Naive thymus-derived CD4-positive, alpha-beta T cell (primary cell): ENCODE measurements at regions not wholly inside any gene's neighbourhood (a gene's known extent, or its start where the extent isn't known, plus 50 kb on each side); places are given as distances from the start of the nearest gene placed in this dataset.

ENCODE experiments used
- ATAC-seq: fragments of 150-1000 bp; cut with Tn5 transposase; 2 replicates; pipeline ENCODE4 v1.10.0; 2021; ENCODE audit warnings: mild to moderate bottlenecking, moderate library complexity
- CTCF ChIA-PET: fragments of 350-600 bp; sonication (Branson Sonifier 250); formaldehyde crosslinking; loops from one replicate; lab custom pipeline; 2021; ENCODE audit warnings: antibody characterized with exemption; lab: Charles Lee
- POLR2A ChIA-PET: fragments of 350-600 bp; sonication (Branson Sonifier 250); formaldehyde crosslinking; loops from one replicate; lab custom pipeline; 2021; ENCODE audit warnings: antibody characterized with exemption, inconsistent platforms; lab: Charles Lee
- DNase-seq, 9 donors: peaks; one replicate each; pipeline versions ENCODE4 v3.0.0 to v3.0.0-alpha.2; 2020 to 2022; ENCODE audit warnings: mixed read lengths in 1 of 9
- H3K27ac ChIP-seq: one replicate; pipeline ENCODE4 v1.7.0; 2013; ENCODE audit warnings: mild to moderate bottlenecking, low read depth, low read length, moderate library complexity
- H3K27me3 ChIP-seq, 2 donors: one replicate each; pipeline ENCODE4 v1.7.0; 2013; ENCODE audit warnings: low read length in 2 of 2, mild to moderate bottlenecking in 2 of 2, moderate library complexity in 2 of 2; ENCODE audit not compliant: control insufficient read depth in 2 of 2, insufficient read depth in 2 of 2
- H3K36me3 ChIP-seq, 3 experiments: 1 replicate in 2 of 3; 2 replicates in 1 of 3; pipeline ENCODE4 v1.7.0; 2013; ENCODE audit warnings: low read length in 3 of 3, mild to moderate bottlenecking in 3 of 3, moderate library complexity in 1 of 3; ENCODE audit not compliant: insufficient read depth in 3 of 3, control insufficient read depth in 2 of 3
- H3K4me1 ChIP-seq, 2 donors: one replicate each; pipeline ENCODE4 v1.7.0; 2013; ENCODE audit warnings: low read length in 2 of 2, mild to moderate bottlenecking in 2 of 2, moderate library complexity in 1 of 2; ENCODE audit not compliant: control insufficient read depth in 2 of 2, insufficient read depth in 2 of 2
- H3K4me3 ChIP-seq: 2 replicates; pipeline ENCODE4 v1.7.0; 2013; ENCODE audit warnings: mild to moderate bottlenecking, low read length
- H3K9me3 ChIP-seq, 3 experiments: 1 replicate in 2 of 3; 2 replicates in 1 of 3; pipeline ENCODE4 v1.7.0; 2013; ENCODE audit warnings: low read length in 3 of 3; ENCODE audit not compliant: control insufficient read depth in 2 of 3
- H3K27ac Mint-ChIP-seq, 9 donors: one replicate each; pipeline ENCODE4 v1.8.0; 2020 to 2022; ENCODE audit warnings: mixed read lengths in 9 of 9, mild to moderate bottlenecking in 8 of 9, moderate library complexity in 5 of 9, inconsistent platforms in 2 of 9
- H3K27me3 Mint-ChIP-seq, 5 donors: one replicate each; pipeline ENCODE4 v1.8.0; 2021 to 2022; ENCODE audit warnings: mixed read lengths in 5 of 5, mild to moderate bottlenecking in 1 of 5
- H3K36me3 Mint-ChIP-seq, 5 donors: one replicate each; pipeline ENCODE4 v1.8.0; 2020 to 2022; ENCODE audit warnings: mixed read lengths in 5 of 5, mild to moderate bottlenecking in 3 of 5, inconsistent platforms in 1 of 5
- H3K4me1 Mint-ChIP-seq, 7 donors: one replicate each; pipeline ENCODE4 v1.8.0; 2020 to 2022; ENCODE audit warnings: mixed read lengths in 7 of 7, mild to moderate bottlenecking in 3 of 7, inconsistent platforms in 1 of 7
- H3K4me3 Mint-ChIP-seq, 10 donors: one replicate each; pipeline ENCODE4 v1.8.0; 2020 to 2022; ENCODE audit warnings: mild to moderate bottlenecking in 10 of 10, mixed read lengths in 10 of 10, moderate library complexity in 6 of 10, inconsistent platforms in 2 of 10
- H3K9me3 Mint-ChIP-seq, 11 donors: one replicate each; pipeline ENCODE4 v1.8.0; 2020 to 2022; ENCODE audit warnings: mixed read lengths in 11 of 11, mild to moderate bottlenecking in 4 of 11, inconsistent platforms in 1 of 11, moderate library complexity in 1 of 11
- intact Hi-C, 2 donors: fragments of 100-400 bp; cut with micrococcal nuclease; formaldehyde crosslinking; loops; one replicate each; pipeline ENCODE4 v1.15.1; 2023

GRCh38 chr4:112848911-112849310 is 200.5 kb upstream of the ANK2 start:
- intact Hi-C loops: no loop called here
- Mint-ChIP-seq H3K4me3 (no peak overlapping the region), H3K27me3 (peaks cover under 1 to 16% (median 11%) of the 10 kb centered on the region in 5 donors), H3K4me1 (peaks cover 0 to 4% (median 0%) of the 10 kb centered on the region in 7 donors), H3K9me3 (peaks cover 0 to 9% (median 1%) of the 10 kb centered on the region in 11 donors), H3K27ac (no peak overlapping the region), H3K36me3 (no peaks in the 10 kb centered on the region)
- H3K4me1 ChIP-seq: no peaks in the 10 kb centered on the region
- H3K27ac ChIP-seq: no peak overlapping the region
- no peak overlapping the region for H3K4me3 ChIP-seq
- H3K9me3 ChIP-seq: no peaks in the 10 kb centered on the region
- H3K36me3 ChIP-seq: no peaks in the 10 kb centered on the region
- ATAC-seq (no peak), DNase-seq (no peak)
- no peaks in the 10 kb centered on the region for H3K27me3 ChIP-seq
- ChIA-PET CTCF (no interaction called here), POLR2A (no interaction called here)

GRCh38 chr4:112852601-112853000 is 196.9 kb upstream of the ANK2 start:
- H3K36me3 Mint-ChIP-seq: no peaks in the 10 kb centered on the region
- Histone ChIP-seq H3K36me3 (no peaks in the 10 kb centered on the region), H3K4me3 (no peak overlapping the region), H3K9me3 (no peaks in the 10 kb centered on the region), H3K27ac (no peak overlapping the region), H3K27me3 (no peaks in the 10 kb centered on the region), H3K4me1 (no peaks in the 10 kb centered on the region)
- no peak for DNase-seq
- no peak overlapping the region for H3K4me3 Mint-ChIP-seq
- ATAC-seq: no peak
- ChIA-PET POLR2A (no interaction called here), CTCF (no interaction called here)
- peaks cover 0 to 19% (median 9%) of the 10 kb centered on the region in 5 donors for H3K27me3 Mint-ChIP-seq
- H3K9me3 Mint-ChIP-seq: peaks cover 0 to 4% (median 0%) of the 10 kb centered on the region in 11 donors
- H3K27ac Mint-ChIP-seq: no peak overlapping the region
- no peaks in the 10 kb centered on the region for H3K4me1 Mint-ChIP-seq
- intact Hi-C loops: no loop called here

GRCh38 chr4:112853662-112854256 is 195.7 kb upstream of the ANK2 start:
- H3K4me3 ChIP-seq: no peak overlapping the region
- DNase-seq (no peak), ATAC-seq (no peak)
- Mint-ChIP-seq H3K9me3 (peaks cover 0 to 4% (median 0%) of the 10 kb centered on the region in 11 donors), H3K4me1 (no peaks in the 10 kb centered on the region), H3K27ac (no peak overlapping the region), H3K36me3 (no peaks in the 10 kb centered on the region), H3K27me3 (peaks cover 2 to 19% (median 9%) of the 10 kb centered on the region in 5 donors), H3K4me3 (no peak overlapping the region)
- no peaks in the 10 kb centered on the region for H3K4me1 ChIP-seq
- H3K36me3 ChIP-seq: no peaks in the 10 kb centered on the region
- ChIA-PET CTCF (no interaction called here), POLR2A (no interaction called here)
- no peaks in the 10 kb centered on the region for H3K9me3 ChIP-seq
- no peaks in the 10 kb centered on the region for H3K27me3 ChIP-seq
- intact Hi-C loops: no loop called here
- H3K27ac ChIP-seq: no peak overlapping the region

DNA sequence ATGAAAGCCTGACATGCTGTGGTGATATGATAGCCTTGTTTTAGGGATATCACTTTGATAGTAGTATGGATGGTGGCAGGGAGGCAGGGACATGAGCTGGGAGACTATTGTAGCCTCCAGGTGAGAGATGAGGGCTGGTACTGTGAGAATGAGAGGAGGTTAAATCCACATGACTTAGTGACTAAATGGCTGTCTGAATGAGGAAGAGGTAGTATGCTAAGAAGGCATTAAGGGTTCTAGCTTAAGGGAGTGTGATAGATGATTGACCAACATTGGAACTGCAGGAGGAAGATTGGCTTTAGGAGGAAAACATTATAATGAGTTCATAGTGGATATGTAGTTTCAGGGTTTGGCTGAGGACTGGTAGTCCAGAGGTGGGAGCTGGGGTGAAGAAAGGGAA is 195.0 kb upstream of the ANK2 start:
- no peaks in the 10 kb centered on the region for H3K4me1 ChIP-seq
- H3K27me3 Mint-ChIP-seq: peaks cover 4 to 19% (median 11%) of the 10 kb centered on the region in 5 donors
- H3K9me3 Mint-ChIP-seq: peaks cover 0 to 4% (median 0%) of the 10 kb centered on the region in 11 donors
- no peaks in the 10 kb centered on the region for H3K9me3 ChIP-seq
- no peaks in the 10 kb centered on the region for H3K27me3 ChIP-seq
- ATAC-seq (no peak), DNase-seq (no peak)
- no peaks in the 10 kb centered on the region for H3K36me3 Mint-ChIP-seq
- ChIA-PET CTCF (no interaction called here), POLR2A (no interaction called here)
- H3K4me3 ChIP-seq: no peak overlapping the region
- no peaks in the 10 kb centered on the region for H3K36me3 ChIP-seq
- H3K27ac Mint-ChIP-seq: no peak overlapping the region
- no peak overlapping the region for H3K4me3 Mint-ChIP-seq
- no peak overlapping the region for H3K27ac ChIP-seq
- H3K4me1 Mint-ChIP-seq: no peaks in the 10 kb centered on the region
- intact Hi-C loops: no loop called here

DNA sequence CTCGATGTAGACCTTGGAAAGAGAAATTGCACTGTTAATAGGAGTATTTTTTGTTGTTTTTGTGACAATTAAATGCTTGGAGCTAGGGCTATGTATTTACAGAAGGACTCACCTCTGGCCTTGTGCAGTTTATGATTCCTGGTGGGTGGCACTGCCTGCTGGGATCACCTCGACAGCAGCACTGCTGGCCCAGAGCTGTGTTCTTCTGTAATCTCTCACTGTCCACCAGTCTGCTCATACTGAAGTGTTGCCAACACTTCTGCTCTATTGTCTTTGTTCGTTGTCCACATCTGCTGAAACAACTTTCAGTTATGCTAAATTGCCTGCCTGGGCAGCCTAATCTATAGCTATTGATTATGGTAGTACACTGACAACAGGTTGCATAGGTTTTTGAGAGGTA is 194.4 kb upstream of the ANK2 start:
- H3K4me3 Mint-ChIP-seq: no peak overlapping the region
- POLR2A ChIA-PET: no interaction called here
- no peaks in the 10 kb centered on the region for H3K36me3 Mint-ChIP-seq
- intact Hi-C loops: no loop called here
- DNase-seq (no peak), ATAC-seq (no peak)
- Histone ChIP-seq H3K4me3 (no peak overlapping the region), H3K27me3 (no peaks in the 10 kb centered on the region), H3K4me1 (no peaks in the 10 kb centered on the region), H3K9me3 (no peaks in the 10 kb centered on the region), H3K36me3 (no peaks in the 10 kb centered on the region), H3K27ac (no peak overlapping the region)
- H3K4me1 Mint-ChIP-seq: no peaks in the 10 kb centered on the region
- H3K9me3 Mint-ChIP-seq: peaks cover 0 to 4% (median 0%) of the 10 kb centered on the region in 11 donors
- CTCF ChIA-PET: no interaction called here
- H3K27ac Mint-ChIP-seq: no peak overlapping the region
- peaks cover 7 to 22% (median 14%) of the 10 kb centered on the region in 5 donors for H3K27me3 Mint-ChIP-seq

DNA sequence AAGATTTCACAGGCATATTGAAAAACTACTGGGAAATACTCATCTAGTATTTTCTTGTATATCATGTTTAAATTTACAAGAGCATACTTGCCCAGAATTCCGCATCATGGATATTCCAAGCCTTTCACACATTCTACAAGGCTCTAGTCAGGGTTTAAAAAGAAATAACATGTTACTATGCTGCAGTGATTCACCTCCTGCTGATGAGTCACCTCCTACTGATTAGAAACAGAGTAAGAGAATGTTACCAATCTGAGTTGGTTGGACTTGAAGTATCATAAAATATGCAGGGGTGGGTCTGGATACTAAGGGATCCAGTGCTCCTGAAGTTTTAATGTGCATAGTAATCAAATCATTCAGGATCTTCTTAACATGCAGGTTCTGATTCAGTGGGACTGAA is 192.0 kb upstream of the ANK2 start:
- ChIA-PET POLR2A (no interaction called here), CTCF (no interaction called here)
- Mint-ChIP-seq H3K9me3 (no peaks in the 10 kb centered on the region), H3K4me3 (no peak overlapping the region), H3K36me3 (no peaks in the 10 kb centered on the region), H3K27me3 (peaks cover 9 to 22% (median 14%) of the 10 kb centered on the region in 5 donors), H3K27ac (no peak overlapping the region), H3K4me1 (no peaks in the 10 kb centered on the region)
- intact Hi-C loops: no loop called here
- Histone ChIP-seq H3K36me3 (no peaks in the 10 kb centered on the region), H3K9me3 (no peaks in the 10 kb centered on the region), H3K27ac (no peak overlapping the region), H3K27me3 (no peaks in the 10 kb centered on the region), H3K4me3 (no peak overlapping the region), H3K4me1 (no peaks in the 10 kb centered on the region)
- ATAC-seq: no peak
- no peak for DNase-seq

DNA sequence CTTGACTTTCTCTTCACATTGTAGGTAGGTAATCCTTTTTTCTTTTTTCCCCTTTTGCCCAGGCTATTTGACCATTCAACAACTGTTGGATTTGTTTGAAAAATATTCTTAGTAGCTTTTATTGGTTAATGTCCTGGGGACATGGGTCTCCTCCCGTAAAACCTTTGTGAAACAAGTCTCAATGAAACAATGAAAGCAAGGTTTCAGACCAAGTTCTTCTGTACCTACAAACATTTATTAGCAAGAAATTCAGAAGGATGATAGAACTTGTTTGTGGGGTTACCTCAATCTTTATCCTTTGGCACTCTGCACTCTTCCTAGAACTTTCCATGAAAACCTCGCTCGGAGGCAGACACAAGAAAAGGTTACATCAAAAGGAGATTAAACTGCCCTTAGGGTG is 190.7 kb upstream of the ANK2 start:
- peaks cover 9 to 18% (median 11%) of the 10 kb centered on the region in 5 donors for H3K27me3 Mint-ChIP-seq
- no peaks in the 10 kb centered on the region for H3K9me3 Mint-ChIP-seq
- no peak overlapping the region for H3K27ac Mint-ChIP-seq
- intact Hi-C loops: no loop called here
- H3K4me1 Mint-ChIP-seq: no peaks in the 10 kb centered on the region
- H3K9me3 ChIP-seq: no peaks in the 10 kb centered on the region
- H3K4me1 ChIP-seq: no peaks in the 10 kb centered on the region
- H3K4me3 Mint-ChIP-seq: no peak overlapping the region
- ChIA-PET POLR2A (no interaction called here), CTCF (no interaction called here)
- no peak overlapping the region for H3K4me3 ChIP-seq
- H3K36me3 Mint-ChIP-seq: no peaks in the 10 kb centered on the region
- no peaks in the 10 kb centered on the region for H3K36me3 ChIP-seq
- H3K27ac ChIP-seq: no peak overlapping the region
- ATAC-seq (no peak), DNase-seq (no peak)
- no peaks in the 10 kb centered on the region for H3K27me3 ChIP-seq
